Epithelial cell of esophagus (primary cell): ENCODE measurements at regions not wholly inside any gene's neighbourhood (a gene's known extent, or its start where the extent isn't known, plus 50 kb on each side); places are given as distances from the start of the nearest gene placed in this dataset.

Experiments used
- DNase-seq: peaks from one replicate; pipeline ENCODE4 v3.0.0; 2010; ENCODE audit warnings: low read depth
- H3K4me3 ChIP-seq: 2 replicates; pipeline ENCODE4 v1.5.1; 2011; ENCODE audit warnings: mild to moderate bottlenecking, low read length, control low read depth
- TF ChIP-seq, protein P1 (sequence below): IDR thresholded peaks from 2 replicates; pipeline ENCODE4 v1.5.1; 2011; ENCODE audit warnings: low read depth, mild to moderate bottlenecking, low read length, control low read depth, inconsistent platforms; ENCODE audit not compliant: insufficient read depth; ENCODE audit errors: missing control alignments

DNA sequence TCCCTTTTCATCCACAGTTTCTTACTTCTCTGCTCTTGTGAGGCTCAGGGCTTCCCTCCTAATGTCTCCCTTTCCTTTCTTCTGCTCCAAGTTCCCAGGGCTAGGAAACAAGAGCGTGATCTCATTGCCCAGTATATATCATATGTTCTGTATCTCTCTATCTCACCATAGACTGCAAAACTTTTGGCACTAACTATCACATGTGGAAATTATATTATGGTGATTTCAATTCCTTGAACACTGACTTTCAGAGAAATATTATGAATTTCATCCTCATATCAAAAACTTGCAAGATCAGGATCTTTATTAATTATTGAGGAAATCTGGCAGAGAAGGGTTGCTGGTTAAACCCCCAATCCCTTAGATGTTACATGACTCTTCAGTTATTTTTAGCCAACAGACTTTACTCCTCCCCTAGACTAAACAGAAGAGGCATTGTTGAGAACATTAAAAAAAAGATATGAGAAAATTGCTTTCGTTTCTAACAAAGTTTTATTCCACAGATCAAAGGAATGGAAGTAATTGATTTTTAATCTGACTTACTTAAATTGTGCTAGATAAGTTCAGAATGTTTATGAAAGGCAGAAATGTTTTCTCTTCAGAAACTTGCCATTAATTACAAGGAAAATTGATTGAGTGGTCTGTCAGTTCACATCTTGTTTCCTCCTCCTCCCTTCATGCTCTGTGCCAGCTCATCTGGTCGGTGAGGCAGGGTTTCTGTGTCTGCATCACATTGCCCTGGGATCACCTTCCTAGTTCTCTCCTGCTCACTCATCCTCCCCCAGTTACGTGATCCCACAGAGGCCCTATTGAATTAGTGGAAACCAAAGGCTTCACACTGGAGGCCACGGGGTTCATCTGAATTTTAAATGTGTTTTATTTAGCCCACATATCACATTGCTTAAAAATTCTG, 378.5 kb downstream of the LMO7 start:
- TF ChIP-seq, protein P1, sequence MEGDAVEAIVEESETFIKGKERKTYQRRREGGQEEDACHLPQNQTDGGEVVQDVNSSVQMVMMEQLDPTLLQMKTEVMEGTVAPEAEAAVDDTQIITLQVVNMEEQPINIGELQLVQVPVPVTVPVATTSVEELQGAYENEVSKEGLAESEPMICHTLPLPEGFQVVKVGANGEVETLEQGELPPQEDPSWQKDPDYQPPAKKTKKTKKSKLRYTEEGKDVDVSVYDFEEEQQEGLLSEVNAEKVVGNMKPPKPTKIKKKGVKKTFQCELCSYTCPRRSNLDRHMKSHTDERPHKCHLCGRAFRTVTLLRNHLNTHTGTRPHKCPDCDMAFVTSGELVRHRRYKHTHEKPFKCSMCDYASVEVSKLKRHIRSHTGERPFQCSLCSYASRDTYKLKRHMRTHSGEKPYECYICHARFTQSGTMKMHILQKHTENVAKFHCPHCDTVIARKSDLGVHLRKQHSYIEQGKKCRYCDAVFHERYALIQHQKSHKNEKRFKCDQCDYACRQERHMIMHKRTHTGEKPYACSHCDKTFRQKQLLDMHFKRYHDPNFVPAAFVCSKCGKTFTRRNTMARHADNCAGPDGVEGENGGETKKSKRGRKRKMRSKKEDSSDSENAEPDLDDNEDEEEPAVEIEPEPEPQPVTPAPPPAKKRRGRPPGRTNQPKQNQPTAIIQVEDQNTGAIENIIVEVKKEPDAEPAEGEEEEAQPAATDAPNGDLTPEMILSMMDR: no peak
- peak; percentile 59 for DNase-seq
- no peak overlapping the region for H3K4me3 ChIP-seq

DNA sequence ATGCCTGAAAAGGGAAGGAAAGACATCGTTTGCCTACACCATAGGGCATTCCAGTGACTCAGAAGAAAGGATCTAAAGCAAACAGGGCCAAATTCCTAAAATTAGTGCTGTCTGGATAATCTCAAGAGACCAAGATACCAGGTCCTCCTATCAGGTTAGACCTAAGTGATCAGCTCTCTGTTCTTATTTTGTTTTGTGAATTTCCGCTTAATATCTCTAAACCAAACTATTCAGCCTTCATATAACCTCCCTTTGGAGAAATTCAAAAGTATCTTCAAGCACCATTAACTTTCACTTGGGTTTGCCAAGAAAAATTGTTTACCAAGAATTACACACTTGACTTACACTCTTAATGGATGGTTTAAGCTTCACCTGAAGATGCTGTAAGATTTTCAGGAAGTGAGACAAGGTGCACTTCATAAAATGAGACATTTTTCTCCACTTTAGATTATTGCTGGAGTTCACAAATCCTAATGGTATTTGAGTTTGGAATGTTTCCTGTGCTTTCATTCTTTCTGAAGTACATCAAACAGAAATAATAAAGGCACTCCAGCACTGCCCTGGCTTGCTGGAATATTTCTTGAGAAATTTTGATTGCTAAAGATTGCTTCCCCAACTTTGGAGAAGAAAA, 376.1 kb downstream of the LMO7 start:
- no peak for DNase-seq
- TF ChIP-seq, protein P1: no peak
- no peak overlapping the region for H3K4me3 ChIP-seq

DNA sequence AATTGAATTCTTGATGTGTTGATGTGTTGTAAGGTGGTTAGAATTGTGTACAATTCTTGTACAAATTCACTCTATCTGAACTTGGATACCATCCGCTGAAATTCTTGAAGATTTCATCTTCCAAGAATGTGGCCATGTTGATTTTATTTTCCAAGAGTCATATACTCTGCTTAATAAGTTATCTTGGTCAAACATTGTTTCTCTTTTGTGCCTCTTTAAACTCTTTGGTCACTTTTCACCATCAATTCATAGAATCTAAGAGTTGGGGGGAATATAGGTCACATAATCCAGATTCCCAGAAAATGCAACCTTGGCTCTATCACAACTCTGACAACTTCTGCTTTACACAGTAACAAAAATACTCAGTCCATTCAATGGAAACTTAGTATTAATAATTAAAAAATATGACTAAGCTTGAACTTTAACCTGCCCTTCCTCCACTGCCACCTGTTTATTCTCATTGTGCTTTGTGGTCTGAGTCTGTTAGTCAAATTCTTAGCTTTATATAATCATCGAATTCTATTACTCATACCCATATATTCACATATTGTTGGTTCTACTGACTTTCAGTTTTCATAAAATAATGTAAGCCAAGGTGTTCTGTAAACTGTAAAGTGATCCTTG, 373.2 kb downstream of the LMO7 start:
- DNase-seq: no peak
- TF ChIP-seq, protein P1: no peak

DNA sequence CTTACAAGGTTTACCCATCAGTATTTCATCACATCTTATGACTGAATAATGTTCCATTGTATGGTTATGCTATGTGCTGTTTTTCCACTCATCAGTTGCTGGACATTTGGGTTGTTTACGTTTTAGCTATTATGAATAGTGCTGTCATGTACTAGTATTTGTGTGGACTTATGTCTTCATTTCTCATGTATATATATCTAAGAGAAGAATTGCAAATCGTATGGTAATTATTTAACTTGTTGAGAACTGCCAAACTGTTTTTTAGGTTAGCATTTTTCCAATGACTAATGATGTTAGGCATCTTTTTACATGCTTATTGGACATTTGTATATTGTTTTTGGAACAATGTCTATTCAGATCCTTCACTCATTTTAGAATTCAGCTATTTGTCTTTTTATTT, 368.3 kb downstream of the LMO7 start:
- TF ChIP-seq, protein P1: no peak
- no peak for DNase-seq
- H3K4me3 ChIP-seq: no peak overlapping the region

More for the DNA sequence above, 373.2 kb downstream of the LMO7 start:
- no peak overlapping the region for H3K4me3 ChIP-seq

DNA sequence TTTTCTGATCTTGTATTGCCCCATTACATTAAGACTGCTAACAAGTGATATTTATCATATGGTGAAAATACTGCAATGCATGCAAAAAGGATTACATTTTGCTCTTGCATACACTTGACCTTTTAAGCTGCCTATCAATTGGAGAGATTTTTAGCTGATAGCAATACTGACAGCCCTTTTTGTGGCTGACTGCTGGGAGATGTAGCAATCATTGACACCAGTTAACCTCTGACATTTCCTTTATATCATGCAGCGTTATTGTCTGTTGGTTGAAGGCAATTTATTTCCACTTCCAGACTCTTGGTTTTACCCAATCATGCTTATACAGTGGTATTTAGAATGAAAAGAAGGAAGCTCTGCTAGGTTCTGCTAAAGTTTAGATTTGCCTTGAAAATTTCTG, 364.0 kb downstream of the LMO7 start:
- TF ChIP-seq, protein P1: no peak

DNA sequence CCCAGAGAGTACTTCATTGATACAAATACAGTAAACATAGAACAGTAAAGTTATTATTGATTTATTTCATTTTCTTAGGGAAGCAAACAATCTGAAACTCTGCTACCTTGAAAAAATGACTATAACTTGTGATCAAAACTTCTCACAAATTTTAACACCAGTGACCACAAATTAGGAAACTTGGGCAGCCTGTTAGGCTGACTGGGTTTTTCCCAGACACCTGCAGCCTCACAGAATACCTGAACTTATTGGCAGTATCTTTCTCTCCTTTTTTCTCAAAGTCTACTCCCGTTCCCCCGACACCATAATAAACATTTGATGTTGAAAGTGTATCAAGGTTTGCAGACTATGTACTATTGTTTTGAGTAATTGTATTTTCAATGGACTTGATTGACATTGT, 360.5 kb downstream of the LMO7 start:
- TF ChIP-seq, protein P1: no peak
- no peak for DNase-seq
- H3K4me3 ChIP-seq: no peak overlapping the region

More for the DNA sequence above, 364.0 kb downstream of the LMO7 start:
- DNase-seq: no peak
- H3K4me3 ChIP-seq: no peak overlapping the region
